SK-N-MC (cell line): ENCODE measurements at regions not wholly inside any gene's neighbourhood (a gene's known extent, or its start where the extent isn't known, plus 50 kb on each side); places are given as distances from the start of the nearest gene placed in this dataset.

Experiments
- DNase-seq: peaks from one replicate; pipeline ENCODE4 v3.0.0-alpha.2; 2011; ENCODE audit warnings: low read depth, low spot score
- H3K27ac ChIP-seq: fragments of 200-600 bp; sonication (generic); 2 replicates; pipeline ENCODE4 v1.5.1; 2016; ENCODE audit warnings: mixed run types
- H3K36me3 ChIP-seq: fragments of 200-600 bp; sonication (generic); 2 replicates; pipeline ENCODE4 v1.6.1; 2017; ENCODE audit warnings: antibody characterized with exemption, low read length, mixed read lengths; ENCODE audit not compliant: insufficient read depth
- H3K4me3 ChIP-seq: fragments of 200-600 bp; sonication (generic); 2 replicates; pipeline ENCODE4 v1.5.1; 2016
- H3K9ac ChIP-seq: fragments of 200-600 bp; sonication (generic); 2 replicates; pipeline ENCODE4 v1.8.0; 2017; ENCODE audit warnings: mixed run types, mixed read lengths; ENCODE audit not compliant: insufficient read length
- H3K9me3 ChIP-seq: fragments of 200-600 bp; sonication (generic); 2 replicates; pipeline ENCODE4 v1.6.1; 2017; ENCODE audit warnings: low read depth, mild to moderate bottlenecking, antibody characterized with exemption, low read length, moderate library complexity, mixed read lengths
- EZH2 ChIP-seq: fragments of 200-600 bp; sonication (generic); IDR thresholded peaks from one replicate; pipeline ENCODE4 v1.6.1; 2017; ENCODE audit warnings: antibody characterized with exemption
- FOXP2 ChIP-seq: optimal IDR thresholded peaks from 2 replicates; pipeline ENCODE3; 2011; ENCODE audit warnings: mild to moderate bottlenecking, moderate library complexity; ENCODE audit not compliant: insufficient read depth; ENCODE audit errors: extremely low read length, control extremely low read depth
- POLR2AphosphoS5 ChIP-seq: IDR thresholded peaks from 2 replicates; pipeline ENCODE4 v1.6.1; 2012; ENCODE audit warnings: mild to moderate bottlenecking, low read depth, low read length, borderline replicate concordance

- H3K9me3 ChIP-seq, result no peaks in the 10 kb centered on the region
- TF ChIP-seq EZH2 (no peak), POLR2AphosphoS5 (no peak), FOXP2 (no peak)
- H3K4me3 ChIP-seq, result no peak overlapping the region
- H3K36me3 ChIP-seq, result no peaks in the 10 kb centered on the region; the same call in 1 of the 2 replicates
- H3K9ac ChIP-seq, result no peak overlapping the region
- DNase-seq, result no peak
- no peak overlapping the region for H3K27ac ChIP-seq
These were observed 115.7 kb downstream of the RFLNA start for GRCh38 chr12:124410354-124411175.

GRCh38 chr12:124408822-124409517 lies 114.1 kb downstream of the RFLNA start:
- no peak overlapping the region for H3K27ac ChIP-seq
- DNase-seq, result no peak
- no peaks in the 10 kb centered on the region for H3K9me3 ChIP-seq
- no peak overlapping the region for H3K9ac ChIP-seq
- TF ChIP-seq EZH2, result no peak
- TF ChIP-seq POLR2AphosphoS5, result no peak
- TF ChIP-seq FOXP2, result no peak
- H3K36me3 ChIP-seq, result no peaks in the 10 kb centered on the region; the same call in 1 of the 2 replicates
- no peak overlapping the region for H3K4me3 ChIP-seq

GRCh38 chr12:124407074-124407473 lies 112.2 kb downstream of the RFLNA start:
- no peak for TF ChIP-seq EZH2
- TF ChIP-seq FOXP2, result no peak
- no peak for TF ChIP-seq POLR2AphosphoS5
- H3K27ac ChIP-seq, result no peak overlapping the region
- no peaks in the 10 kb centered on the region for H3K9me3 ChIP-seq
- no peaks in the 10 kb centered on the region; the same call in 1 of the 2 replicates for H3K36me3 ChIP-seq
- H3K4me3 ChIP-seq, result no peak overlapping the region
- no peak for DNase-seq
- H3K9ac ChIP-seq, result no peak overlapping the region

- H3K27ac ChIP-seq, result no peak overlapping the region
- DNase-seq, result no peak
- H3K9me3 ChIP-seq, result no peaks in the 10 kb centered on the region
- TF ChIP-seq FOXP2 (no peak), EZH2 (no peak), POLR2AphosphoS5 (no peak)
- H3K9ac ChIP-seq, result no peak overlapping the region
- H3K4me3 ChIP-seq, result no peak overlapping the region
- H3K36me3 ChIP-seq, result peaks cover 3% of the 10 kb centered on the region; the same call in 1 of the 2 replicates
These were observed 111.2 kb downstream of the RFLNA start for GRCh38 chr12:124406043-124406442.

GRCh38 chr12:124405592-124405991 lies 110.7 kb downstream of the RFLNA start:
- TF ChIP-seq FOXP2 (no peak), POLR2AphosphoS5 (no peak), EZH2 (no peak)
- Histone ChIP-seq H3K27ac (no peak overlapping the region), H3K4me3 (no peak overlapping the region), H3K36me3 (peaks cover 5% of the 10 kb centered on the region; the same call in 1 of the 2 replicates), H3K9me3 (no peaks in the 10 kb centered on the region), H3K9ac (no peak overlapping the region)
- no peak for DNase-seq

- DNase-seq, result no peak
- Histone ChIP-seq H3K4me3 (no peak overlapping the region), H3K9ac (no peak overlapping the region), H3K27ac (no peak overlapping the region), H3K36me3 (peaks cover 9% of the 10 kb centered on the region; the same call in 1 of the 2 replicates), H3K9me3 (no peaks in the 10 kb centered on the region)
- TF ChIP-seq EZH2, result no peak
- TF ChIP-seq FOXP2, result no peak
- no peak for TF ChIP-seq POLR2AphosphoS5
These were observed 110.3 kb downstream of the RFLNA start for GRCh38 chr12:124405151-124405550.

GRCh38 chr12:124404162-124404784 lies 109.4 kb downstream of the RFLNA start:
- Histone ChIP-seq H3K4me3 (no peak overlapping the region), H3K36me3 (peaks cover 16% of the 10 kb centered on the region; the same call in 1 of the 2 replicates), H3K27ac (no peak overlapping the region), H3K9ac (no peak overlapping the region), H3K9me3 (no peaks in the 10 kb centered on the region)
- no peak for DNase-seq
- TF ChIP-seq EZH2 (no peak), FOXP2 (no peak), POLR2AphosphoS5 (no peak)

GRCh38 chr12:124403273-124403672 lies 108.4 kb downstream of the RFLNA start:
- TF ChIP-seq POLR2AphosphoS5 (no peak), EZH2 (no peak), FOXP2 (no peak)
- H3K36me3 ChIP-seq, result peaks cover 22% of the 10 kb centered on the region; the same call in 1 of the 2 replicates
- no peak overlapping the region for H3K9ac ChIP-seq
- no peaks in the 10 kb centered on the region for H3K9me3 ChIP-seq
- H3K27ac ChIP-seq, result no peak overlapping the region
- H3K4me3 ChIP-seq, result no peak overlapping the region
- no peak for DNase-seq
